ENCODE measurements at regions not wholly inside any gene's neighbourhood (a gene's known extent, or its start where the extent isn't known, plus 50 kb on each side); places are given as distances from the start of the nearest gene placed in this dataset.

DNA sequence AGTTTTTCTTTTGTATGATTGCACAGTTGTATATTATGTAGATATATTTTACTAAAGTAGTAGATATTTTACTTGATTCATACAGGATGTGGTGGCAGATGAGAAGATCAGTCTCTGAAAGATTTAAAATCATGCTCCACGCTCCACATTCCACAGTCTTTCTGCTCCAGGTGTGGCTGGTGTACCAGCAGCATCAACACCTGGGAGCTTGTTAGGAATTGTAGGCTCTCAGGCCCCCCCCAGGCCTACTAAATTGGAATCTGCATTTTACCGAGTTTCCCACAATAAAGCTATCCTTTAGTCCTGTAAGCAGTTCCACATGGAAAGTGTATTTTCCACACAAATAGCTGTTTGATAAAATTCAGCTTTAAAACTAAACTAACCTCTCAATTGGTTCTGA lies 537.4 kb downstream of the BCKDHB start:
- TF ChIP-seq, protein P1, sequence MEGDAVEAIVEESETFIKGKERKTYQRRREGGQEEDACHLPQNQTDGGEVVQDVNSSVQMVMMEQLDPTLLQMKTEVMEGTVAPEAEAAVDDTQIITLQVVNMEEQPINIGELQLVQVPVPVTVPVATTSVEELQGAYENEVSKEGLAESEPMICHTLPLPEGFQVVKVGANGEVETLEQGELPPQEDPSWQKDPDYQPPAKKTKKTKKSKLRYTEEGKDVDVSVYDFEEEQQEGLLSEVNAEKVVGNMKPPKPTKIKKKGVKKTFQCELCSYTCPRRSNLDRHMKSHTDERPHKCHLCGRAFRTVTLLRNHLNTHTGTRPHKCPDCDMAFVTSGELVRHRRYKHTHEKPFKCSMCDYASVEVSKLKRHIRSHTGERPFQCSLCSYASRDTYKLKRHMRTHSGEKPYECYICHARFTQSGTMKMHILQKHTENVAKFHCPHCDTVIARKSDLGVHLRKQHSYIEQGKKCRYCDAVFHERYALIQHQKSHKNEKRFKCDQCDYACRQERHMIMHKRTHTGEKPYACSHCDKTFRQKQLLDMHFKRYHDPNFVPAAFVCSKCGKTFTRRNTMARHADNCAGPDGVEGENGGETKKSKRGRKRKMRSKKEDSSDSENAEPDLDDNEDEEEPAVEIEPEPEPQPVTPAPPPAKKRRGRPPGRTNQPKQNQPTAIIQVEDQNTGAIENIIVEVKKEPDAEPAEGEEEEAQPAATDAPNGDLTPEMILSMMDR (conservative IDR thresholded peaks at IDR 0.05; ENCODE audit: low read length): no peak
- TF ChIP-seq EZH2phosphoT487 (IDR thresholded peaks at IDR 0.05; ENCODE audit: borderline replicate concordance, low read depth, low read length): no peak
